ENCODE measurements at regions not wholly inside any gene's neighbourhood (a gene's known extent, or its start where the extent isn't known, plus 50 kb on each side); places are given as distances from the start of the nearest gene placed in this dataset.

GRCh38 chr20:11080781-11081377 is 407.1 kb upstream of the JAG1 start:
- no peak for TF ChIP-seq SIN3A (IDR thresholded peaks at IDR 0.05; ENCODE audit: borderline replicate concordance, insufficient read depth, low read length)
- TF ChIP-seq REST (IDR thresholded peaks at IDR 0.05; ENCODE audit: insufficient read depth in 1 of 2, low read depth in 2 of 2, low read length in 2 of 2), result no peak
